CD14-positive monocyte (primary cell): ENCODE measurements at regions not wholly inside any gene's neighbourhood (a gene's known extent, or its start where the extent isn't known, plus 50 kb on each side); places are given as distances from the start of the nearest gene placed in this dataset.
A peak's percentile ranks its signal among the peaks of the same experiment; 100 is the strongest.

Experiments used
- DNase-seq, 3 donors: peaks; one replicate each; pipeline ENCODE4 v3.0.0-alpha.2; 2011 to 2022
- H2AFZ ChIP-seq: 2 replicates; pipeline ENCODE4 v1.6.0; 2012; ENCODE audit warnings: mild to moderate bottlenecking, low read depth, low read length, inconsistent platforms; ENCODE audit not compliant: insufficient read depth, poor library complexity, severe bottlenecking
- H3K27ac ChIP-seq, 2 donors: 1 replicate in 1 of 2; 2 replicates in 1 of 2; pipeline ENCODE4 v1.5.1; 2012 to 2013; ENCODE audit warnings: low read length in 2 of 2, control low read depth in 1 of 2, inconsistent platforms in 1 of 2, low read depth in 1 of 2, mild to moderate bottlenecking in 1 of 2
- H3K27me3 ChIP-seq, 2 donors: one replicate each; pipeline versions ENCODE4 v1.6.0 to v1.6.1; 2011 to 2013; ENCODE audit warnings: low read length in 2 of 2; ENCODE audit not compliant: control insufficient read depth in 2 of 2, insufficient read depth in 2 of 2
- H3K36me3 ChIP-seq, 2 donors: replicated peaks in 1 of 2; 1 replicate in 1 of 2; 2 replicates in 1 of 2; pipeline versions ENCODE4 v1.5.1 to v1.6.1; 2012 to 2013; ENCODE audit warnings: low read length in 2 of 2, control low read depth in 1 of 2, inconsistent platforms in 1 of 2, mild to moderate bottlenecking in 1 of 2; ENCODE audit not compliant: insufficient read depth in 2 of 2, control insufficient read depth in 1 of 2
- H3K4me1 ChIP-seq, 2 donors: 1 replicate in 1 of 2; 2 replicates in 1 of 2; pipeline versions ENCODE4 v1.5.1 to v1.6.1; 2012 to 2013; ENCODE audit warnings: low read length in 2 of 2, control low read depth in 1 of 2, inconsistent platforms in 1 of 2, mild to moderate bottlenecking in 1 of 2, moderate library complexity in 1 of 2; ENCODE audit not compliant: insufficient read depth in 2 of 2, control insufficient read depth in 1 of 2
- H3K4me2 ChIP-seq: replicated peaks from 2 replicates; pipeline ENCODE3; 2012; ENCODE audit warnings: low read length, moderate library complexity, mild to moderate bottlenecking; ENCODE audit not compliant: poor library complexity, severe bottlenecking; ENCODE audit errors: extremely low read depth
- H3K4me3 ChIP-seq, 3 experiments: fragments of 200-600 bp in 1 of 3; sonication (generic) in 1 of 3; replicated peaks in 1 of 3; 1 replicate in 2 of 3; 2 replicates in 1 of 3; pipeline ENCODE4 v1.5.1; 2011 to 2013; ENCODE audit warnings: low read length in 3 of 3, mild to moderate bottlenecking in 3 of 3, control low read depth in 2 of 3, low read depth in 2 of 3, inconsistent platforms in 1 of 3, moderate library complexity in 1 of 3
- H3K79me2 ChIP-seq: 2 replicates; pipeline ENCODE4 v1.6.0; 2012; ENCODE audit warnings: mild to moderate bottlenecking, control low read depth, inconsistent platforms, low read length, moderate library complexity; ENCODE audit not compliant: insufficient read depth
- H3K9ac ChIP-seq: 2 replicates; pipeline ENCODE4 v1.6.0; 2017; ENCODE audit warnings: low read length, mild to moderate bottlenecking; ENCODE audit not compliant: insufficient read depth, poor library complexity, severe bottlenecking
- H3K9me3 ChIP-seq, 2 donors: replicated peaks in 1 of 2; 1 replicate in 1 of 2; 2 replicates in 1 of 2; pipeline versions ENCODE4 v1.5.1 to v1.6.1; 2012 to 2013; ENCODE audit warnings: low read length in 2 of 2, control low read depth in 1 of 2; ENCODE audit not compliant: control insufficient read depth in 1 of 2, insufficient read depth in 1 of 2
- H4K20me1 ChIP-seq: 2 replicates; pipeline ENCODE4 v1.6.0; 2012; ENCODE audit warnings: mild to moderate bottlenecking, low read length, control low read depth, moderate library complexity; ENCODE audit not compliant: insufficient read depth
- H3K27ac Mint-ChIP-seq, 7 donors: one replicate each; pipeline ENCODE4 v1.8.0; 2020; ENCODE audit warnings: mild to moderate bottlenecking in 7 of 7, mixed read lengths in 7 of 7, moderate library complexity in 6 of 7, inconsistent platforms in 2 of 7
- H3K27me3 Mint-ChIP-seq, 3 donors: one replicate each; pipeline ENCODE4 v1.8.0; 2021 to 2022; ENCODE audit warnings: low read depth in 3 of 3, mild to moderate bottlenecking in 3 of 3, mixed read lengths in 3 of 3, moderate library complexity in 3 of 3, inconsistent platforms in 1 of 3
- H3K36me3 Mint-ChIP-seq, 2 donors: one replicate each; pipeline ENCODE4 v1.8.0; 2020; ENCODE audit warnings: mixed read lengths in 2 of 2, inconsistent platforms in 1 of 2, mild to moderate bottlenecking in 1 of 2
- H3K4me1 Mint-ChIP-seq: one replicate; pipeline ENCODE4 v1.8.0; 2020; ENCODE audit warnings: mild to moderate bottlenecking, mixed read lengths
- H3K4me3 Mint-ChIP-seq, 2 donors: one replicate each; pipeline ENCODE4 v1.8.0; 2020; ENCODE audit warnings: mild to moderate bottlenecking in 2 of 2, mixed read lengths in 2 of 2, moderate library complexity in 1 of 2
- H3K9me3 Mint-ChIP-seq, 7 donors: one replicate each; pipeline ENCODE4 v1.8.0; 2020 to 2022; ENCODE audit warnings: mixed read lengths in 7 of 7, mild to moderate bottlenecking in 6 of 7, moderate library complexity in 6 of 7, inconsistent platforms in 2 of 7
- CTCF ChIP-seq: fragments of 200-600 bp; IDR thresholded peaks from one replicate; pipeline ENCODE4 v1.8.0; 2022; ENCODE audit warnings: antibody characterized with exemption, mild to moderate bottlenecking
- WGBS: methylation state at CpG from one replicate; pipeline ENCODE4 v1.1.5; 2013; ENCODE audit warnings: missing lambda C conversion rate; ENCODE audit not compliant: insufficient coverage; 5-methylcytosine and 5-hydroxymethylcytosine counted together
- intact Hi-C, 2 donors: fragments of 100-400 bp; cut with micrococcal nuclease; formaldehyde crosslinking; loops; one replicate each; pipeline versions ENCODE4 v1.15.0 to v1.15.1; 2023

- Histone ChIP-seq H3K4me3 (no peak overlapping the region), H3K36me3 (no peaks in the 10 kb centered on the region), H2AFZ (no peak overlapping the region), H3K9me3 (no peaks in the 10 kb centered on the region), H3K79me2 (no peaks in the 10 kb centered on the region), H3K27ac (no peak overlapping the region), H3K27me3 (no peaks in the 10 kb centered on the region), H4K20me1 (no peaks in the 10 kb centered on the region), H3K4me2 (no peak overlapping the region), H3K4me1 (no peaks in the 10 kb centered on the region), H3K9ac (no peak overlapping the region)
- Mint-ChIP-seq H3K4me3 (no peak overlapping the region), H3K27me3 (no peaks in the 10 kb centered on the region), H3K4me1 (peaks cover 3% of the 10 kb centered on the region), H3K27ac (peak overlapping the region in 1 of 7 donors; percentile 68), H3K9me3 (peaks cover 0 to 5% (median 3%) of the 10 kb centered on the region in 7 donors), H3K36me3 (no peaks in the 10 kb centered on the region)
- no peak for TF ChIP-seq CTCF
- DNase-seq: no peak
- no CpG with 5 or more reads among the region's 1 CpG for WGBS
- intact Hi-C loops: no loop called here
These were observed 85.7 kb upstream of the ITM2A start for GRCh38 chrX:79452881-79453280.

GRCh38 chrX:79444694-79445210, 77.6 kb upstream of the ITM2A start:
- H3K27me3 ChIP-seq: no peaks in the 10 kb centered on the region
- H3K36me3 ChIP-seq: no peaks in the 10 kb centered on the region
- Mint-ChIP-seq H3K27me3 (peaks cover 0 to 1% (median 0%) of the 10 kb centered on the region in 3 donors), H3K27ac (no peak overlapping the region), H3K4me1 (no peaks in the 10 kb centered on the region), H3K36me3 (no peaks in the 10 kb centered on the region), H3K4me3 (no peak overlapping the region), H3K9me3 (no peaks in the 10 kb centered on the region)
- H3K79me2 ChIP-seq: no peaks in the 10 kb centered on the region
- no peak for DNase-seq
- no peaks in the 10 kb centered on the region for H4K20me1 ChIP-seq
- no peak overlapping the region for H3K9ac ChIP-seq
- intact Hi-C loops: no loop called here
- H3K27ac ChIP-seq: no peak overlapping the region
- WGBS: no CpG with 5 or more reads among the region's 3 CpGs
- no peak overlapping the region for H3K4me2 ChIP-seq
- H3K4me3 ChIP-seq: no peak overlapping the region
- H3K9me3 ChIP-seq: no peaks in the 10 kb centered on the region
- no peak for TF ChIP-seq CTCF
- no peak overlapping the region for H2AFZ ChIP-seq
- H3K4me1 ChIP-seq: no peaks in the 10 kb centered on the region
